OCI-LY1 (cell line): ENCODE measurements at regions not wholly inside any gene's neighbourhood (a gene's known extent, or its start where the extent isn't known, plus 50 kb on each side); places are given as distances from the start of the nearest gene placed in this dataset.

ENCODE experiments used
- H2AFZ ChIP-seq: fragments of 200-600 bp; sonication (generic), shearing (Covaris generic); 2 replicates; pipeline ENCODE4 v1.6.0; 2014; ENCODE audit warnings: antibody characterized with exemption, mild to moderate bottlenecking, low read length
- H3F3A ChIP-seq: fragments of 200-600 bp; sonication (generic), shearing (Covaris generic); 2 replicates; pipeline ENCODE4 v1.6.0; 2014; ENCODE audit warnings: mild to moderate bottlenecking, antibody characterized with exemption, low read length, moderate library complexity; ENCODE audit not compliant: insufficient read depth
- H3K27ac ChIP-seq: fragments of 200-600 bp; sonication (generic); 2 replicates; pipeline ENCODE4 v1.5.1; 2014; ENCODE audit warnings: low read length, mixed run types, mild to moderate bottlenecking, low read depth; ENCODE audit not compliant: poor library complexity, severe bottlenecking
- H3K27me3 ChIP-seq: fragments of 200-600 bp; sonication (generic); 2 replicates; pipeline ENCODE4 v1.6.0; 2014; ENCODE audit warnings: antibody characterized with exemption, mild to moderate bottlenecking, low read length, moderate library complexity; ENCODE audit not compliant: insufficient read depth
- H3K36me3 ChIP-seq: fragments of 200-600 bp; sonication (generic); 2 replicates; pipeline ENCODE4 v1.6.1; 2014; ENCODE audit warnings: mild to moderate bottlenecking, antibody characterized with exemption, low read length, moderate library complexity, mixed read lengths; ENCODE audit not compliant: insufficient read depth
- H3K4me1 ChIP-seq: fragments of 200-600 bp; sonication (generic); 2 replicates; pipeline ENCODE4 v1.5.1; 2014; ENCODE audit warnings: mild to moderate bottlenecking, low read length, moderate library complexity; ENCODE audit not compliant: insufficient read depth, severe bottlenecking
- H3K4me2 ChIP-seq: fragments of 200-600 bp; sonication (generic), shearing (Covaris generic); 2 replicates; pipeline ENCODE4 v1.6.1; 2014; ENCODE audit warnings: low read length
- H3K4me3 ChIP-seq: fragments of 200-600 bp; sonication (generic); 2 replicates; pipeline ENCODE4 v1.5.1; 2014; ENCODE audit warnings: low read length, low read depth, mild to moderate bottlenecking, mixed read lengths; ENCODE audit not compliant: poor library complexity, severe bottlenecking
- H3K79me2 ChIP-seq: fragments of 200-600 bp; shearing (Covaris generic); 2 replicates; pipeline ENCODE4 v1.6.1; 2016; ENCODE audit warnings: mixed run types, low read length, mixed read lengths; ENCODE audit not compliant: insufficient read depth
- H3K9ac ChIP-seq: fragments of 200-600 bp; sonication (generic), shearing (Covaris generic); 2 replicates; pipeline ENCODE4 v1.6.1; 2014; ENCODE audit warnings: mild to moderate bottlenecking, low read length, mixed read lengths
- H3K9me2 ChIP-seq: fragments of 200-600 bp; sonication (generic), shearing (Covaris generic); 2 replicates; pipeline ENCODE4 v1.6.1; 2014; ENCODE audit warnings: low read depth, mild to moderate bottlenecking, low read length, mixed read lengths
- H3K9me3 ChIP-seq: fragments of 200-600 bp; shearing (Covaris generic); 2 replicates; pipeline ENCODE4 v1.6.1; 2014; ENCODE audit warnings: low read length, mixed read lengths
- H4K20me1 ChIP-seq: fragments of 200-600 bp; sonication (generic), shearing (Covaris generic); 2 replicates; pipeline ENCODE4 v1.6.0; 2016; ENCODE audit warnings: mild to moderate bottlenecking, low read length; ENCODE audit not compliant: insufficient read depth
- EZH2 ChIP-seq: fragments of 200-600 bp; sonication (generic), shearing (Covaris generic); IDR thresholded peaks from 2 replicates; pipeline ENCODE4 v1.8.0; 2017; ENCODE audit warnings: borderline replicate concordance, mixed run types, mild to moderate bottlenecking, antibody characterized with exemption, low read length, moderate library complexity, mixed read lengths
- TF ChIP-seq, protein P1 (sequence below): fragments of 200-600 bp; sonication (generic), shearing (Covaris generic); IDR thresholded peaks from 2 replicates; pipeline ENCODE4 v1.5.1; 2017; ENCODE audit warnings: mild to moderate bottlenecking, antibody characterized with exemption, low read length, moderate library complexity, mixed read lengths

DNA sequence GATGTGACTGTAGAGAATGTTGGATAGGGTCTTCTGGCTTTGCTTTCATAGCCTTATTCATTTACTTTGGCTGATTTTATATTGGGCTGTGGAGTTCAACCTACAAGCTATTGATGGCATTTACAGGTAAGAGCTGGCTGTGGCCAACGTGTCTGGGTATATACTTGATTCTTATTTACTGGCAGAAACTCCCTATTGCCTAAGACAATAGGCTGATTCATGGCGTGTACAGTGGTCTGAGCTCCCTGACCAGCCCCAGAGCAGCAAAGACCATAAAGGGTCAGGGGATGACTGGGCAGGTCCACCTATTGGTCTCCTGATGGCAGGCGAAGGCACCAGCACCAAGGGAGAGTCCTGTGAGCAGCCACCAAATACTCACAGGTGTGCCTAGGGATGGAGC lies 190.2 kb upstream of the DMRTA1 start:
- no peaks in the 10 kb centered on the region for H3K36me3 ChIP-seq
- no peaks in the 10 kb centered on the region for H3F3A ChIP-seq
- H3K4me2 ChIP-seq, result no peak overlapping the region
- H4K20me1 ChIP-seq, result no peaks in the 10 kb centered on the region
- no peak overlapping the region for H3K9ac ChIP-seq
- no peaks in the 10 kb centered on the region for H3K27me3 ChIP-seq
- no peak overlapping the region for H3K4me3 ChIP-seq
- H3K9me3 ChIP-seq, result no peaks in the 10 kb centered on the region
- TF ChIP-seq, protein P1, sequence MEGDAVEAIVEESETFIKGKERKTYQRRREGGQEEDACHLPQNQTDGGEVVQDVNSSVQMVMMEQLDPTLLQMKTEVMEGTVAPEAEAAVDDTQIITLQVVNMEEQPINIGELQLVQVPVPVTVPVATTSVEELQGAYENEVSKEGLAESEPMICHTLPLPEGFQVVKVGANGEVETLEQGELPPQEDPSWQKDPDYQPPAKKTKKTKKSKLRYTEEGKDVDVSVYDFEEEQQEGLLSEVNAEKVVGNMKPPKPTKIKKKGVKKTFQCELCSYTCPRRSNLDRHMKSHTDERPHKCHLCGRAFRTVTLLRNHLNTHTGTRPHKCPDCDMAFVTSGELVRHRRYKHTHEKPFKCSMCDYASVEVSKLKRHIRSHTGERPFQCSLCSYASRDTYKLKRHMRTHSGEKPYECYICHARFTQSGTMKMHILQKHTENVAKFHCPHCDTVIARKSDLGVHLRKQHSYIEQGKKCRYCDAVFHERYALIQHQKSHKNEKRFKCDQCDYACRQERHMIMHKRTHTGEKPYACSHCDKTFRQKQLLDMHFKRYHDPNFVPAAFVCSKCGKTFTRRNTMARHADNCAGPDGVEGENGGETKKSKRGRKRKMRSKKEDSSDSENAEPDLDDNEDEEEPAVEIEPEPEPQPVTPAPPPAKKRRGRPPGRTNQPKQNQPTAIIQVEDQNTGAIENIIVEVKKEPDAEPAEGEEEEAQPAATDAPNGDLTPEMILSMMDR, result no peak
- TF ChIP-seq EZH2, result no peak
- H3K27ac ChIP-seq, result no peak overlapping the region
- no peaks in the 10 kb centered on the region for H3K9me2 ChIP-seq
- H3K79me2 ChIP-seq, result no peaks in the 10 kb centered on the region
- no peaks in the 10 kb centered on the region for H3K4me1 ChIP-seq
- H2AFZ ChIP-seq, result no peak overlapping the region

DNA sequence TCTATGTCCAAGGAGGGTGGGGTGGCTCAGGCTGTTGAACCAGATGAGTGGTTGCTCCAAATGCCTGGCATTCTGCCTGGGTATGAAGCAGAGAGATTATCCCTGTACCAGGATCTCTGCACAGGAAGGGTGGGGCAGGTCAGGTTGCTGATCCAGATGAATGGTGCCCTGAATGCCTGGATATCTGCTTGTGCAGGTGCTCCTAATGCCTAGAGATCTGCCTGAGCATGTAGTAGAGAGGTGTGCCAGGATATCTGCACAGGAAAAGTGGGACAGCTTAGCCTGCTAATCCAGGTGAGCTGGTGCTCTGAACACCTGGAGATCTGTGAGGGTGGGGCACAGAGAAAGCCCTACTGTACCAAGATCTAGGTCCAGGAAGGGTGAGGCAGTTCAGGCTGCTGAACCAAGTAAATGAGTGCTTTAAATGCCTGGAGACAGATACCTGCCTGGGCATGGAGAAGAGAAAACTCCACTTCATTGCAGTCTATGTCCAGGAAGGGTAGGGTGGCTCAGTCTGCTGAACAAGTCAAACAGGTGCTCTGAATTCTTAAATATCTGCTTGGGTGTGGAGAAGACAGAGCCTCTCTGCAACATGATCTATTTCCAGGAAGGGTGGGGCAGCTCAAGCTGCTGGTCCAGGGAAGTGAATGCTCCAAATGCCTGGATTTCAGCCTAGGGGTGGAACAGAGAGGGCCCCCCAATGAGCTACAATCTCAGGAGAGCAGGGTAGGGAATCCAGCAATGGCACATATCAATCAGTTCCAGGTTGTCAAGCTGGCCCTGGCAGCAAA lies 189.4 kb upstream of the DMRTA1 start:
- no peaks in the 10 kb centered on the region for H3K36me3 ChIP-seq

DNA sequence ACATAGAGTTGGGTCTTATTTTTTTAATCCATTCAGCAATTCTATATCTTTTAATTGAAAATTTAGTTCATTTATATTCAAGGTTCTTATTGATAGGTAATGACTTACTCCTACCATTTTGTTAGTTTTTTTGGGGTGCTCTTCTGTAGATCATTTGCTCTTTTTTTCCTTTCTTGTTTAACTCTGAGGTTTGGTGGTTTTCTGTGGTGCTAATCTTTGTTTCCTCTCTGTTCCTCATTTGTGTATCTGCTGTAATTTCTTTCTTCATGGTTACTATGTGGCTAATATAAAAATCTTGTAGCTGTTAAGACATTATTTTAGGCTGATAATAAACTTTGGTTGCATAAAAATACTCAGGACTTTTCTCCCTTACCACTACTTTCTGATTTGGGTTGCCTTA lies 181.6 kb upstream of the DMRTA1 start:
- Histone ChIP-seq H3K4me1 (no peaks in the 10 kb centered on the region), H3K9me2 (no peaks in the 10 kb centered on the region), H3K4me3 (no peak overlapping the region), H3K9me3 (no peaks in the 10 kb centered on the region), H3K9ac (no peak overlapping the region), H3F3A (no peaks in the 10 kb centered on the region), H3K36me3 (no peaks in the 10 kb centered on the region), H2AFZ (no peak overlapping the region), H3K27ac (no peak overlapping the region), H3K4me2 (no peak overlapping the region), H3K79me2 (no peaks in the 10 kb centered on the region), H4K20me1 (no peaks in the 10 kb centered on the region), H3K27me3 (no peaks in the 10 kb centered on the region)
- TF ChIP-seq EZH2, result no peak
- TF ChIP-seq, protein P1, result no peak

More for the DNA sequence above, 189.4 kb upstream of the DMRTA1 start:
- Histone ChIP-seq H3K27me3 (no peaks in the 10 kb centered on the region), H3K9me2 (no peaks in the 10 kb centered on the region), H3K4me2 (no peak overlapping the region), H3K27ac (no peak overlapping the region), H3K4me3 (no peak overlapping the region), H3K4me1 (no peaks in the 10 kb centered on the region), H3F3A (no peaks in the 10 kb centered on the region), H3K9ac (no peak overlapping the region), H3K79me2 (no peaks in the 10 kb centered on the region), H3K9me3 (no peaks in the 10 kb centered on the region), H2AFZ (no peak overlapping the region), H4K20me1 (no peaks in the 10 kb centered on the region)
- TF ChIP-seq, protein P1, result no peak
- TF ChIP-seq EZH2, result no peak
